GM18951 (cell line): ENCODE measurements at regions not wholly inside any gene's neighbourhood (a gene's known extent, or its start where the extent isn't known, plus 50 kb on each side); places are given as distances from the start of the nearest gene placed in this dataset.
"Not testable (repeated sequence)": the region's sequence is repeated elsewhere in the genome, so short reads cannot be mapped to it uniquely, and the experiment has no call there.

Experiments used
- POLR2A ChIP-seq: IDR thresholded peaks from 4 replicates; pipeline ENCODE4 v1.6.1; 2011; ENCODE audit warnings: mild to moderate bottlenecking; ENCODE audit not compliant: insufficient read length, insufficient read depth; ENCODE audit errors: extremely low read depth
- in situ Hi-C: fragments of 300-500 bp; cut with MboI; formaldehyde crosslinking; loops from one replicate; pipeline ENCODE4 v1.12.0; 2022; ENCODE audit warnings: low sequenced_read_pairs, mixed read lengths, inconsistent platforms; ENCODE audit not compliant: unreplicated experiment

DNA sequence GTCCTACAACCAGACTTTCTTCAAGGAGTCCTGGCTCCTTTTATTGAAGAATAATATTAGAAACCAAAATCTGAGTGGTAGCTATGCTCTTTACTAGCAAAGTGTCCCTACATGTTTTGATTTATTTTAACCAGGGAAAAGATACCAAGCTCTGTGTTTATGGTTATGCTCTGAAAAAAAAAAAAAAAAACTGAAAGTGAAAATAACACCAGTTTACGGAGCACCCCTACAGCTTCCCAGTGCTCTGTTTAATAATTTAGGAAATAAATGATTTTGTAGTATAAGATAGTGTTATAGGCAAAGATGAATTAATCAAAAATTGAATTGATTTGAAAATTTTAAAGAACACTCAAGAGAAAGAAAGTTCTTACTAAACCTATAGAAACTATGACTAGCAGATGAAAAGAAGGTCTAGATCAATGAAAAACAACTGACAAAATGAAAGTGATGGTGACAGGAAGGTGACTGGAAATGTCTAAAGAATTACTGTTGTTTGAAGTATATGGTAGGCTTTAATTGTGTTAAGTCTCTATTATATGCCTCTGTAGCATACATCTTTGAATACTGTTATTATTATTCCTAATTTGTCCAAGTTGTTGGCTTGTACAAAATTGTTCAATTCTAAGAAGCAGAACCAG, 1698.4 kb upstream of the PCDH10 start:
- TF ChIP-seq POLR2A = no peak
- in situ Hi-C loops = no loop called here

DNA sequence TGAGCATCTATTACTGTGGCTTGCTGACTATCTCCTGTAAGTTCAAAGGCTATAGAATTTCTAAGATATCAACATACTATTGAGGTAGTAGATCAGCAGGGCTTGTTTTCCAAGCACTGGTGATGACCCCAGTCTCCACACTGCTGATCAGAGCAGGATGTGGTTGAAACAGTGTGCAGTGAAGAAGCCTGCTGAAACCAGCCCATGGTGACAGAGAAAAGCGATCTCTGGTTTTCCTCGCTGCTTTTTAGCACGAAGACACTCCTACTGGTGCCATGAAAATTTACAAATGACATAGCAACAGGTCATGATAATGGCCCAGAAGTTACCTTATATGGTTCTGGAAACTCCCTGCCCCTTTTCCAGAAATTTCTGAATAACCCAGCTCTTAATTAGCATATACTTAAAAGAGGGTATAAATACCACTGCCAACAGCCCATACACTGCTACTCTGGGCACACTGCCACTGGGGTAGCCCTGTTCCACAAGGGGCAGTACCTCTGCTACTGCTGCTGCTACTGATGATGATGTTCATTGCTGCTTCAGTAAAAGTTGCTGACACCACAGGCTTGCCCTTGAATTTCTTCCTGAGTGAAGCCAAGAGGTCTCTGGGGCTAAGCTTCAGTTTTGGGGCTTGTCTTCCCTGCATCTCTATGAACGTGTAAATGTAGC, 1689.5 kb upstream of the PCDH10 start:
- no peak for TF ChIP-seq POLR2A
- in situ Hi-C loops = no loop called here

DNA sequence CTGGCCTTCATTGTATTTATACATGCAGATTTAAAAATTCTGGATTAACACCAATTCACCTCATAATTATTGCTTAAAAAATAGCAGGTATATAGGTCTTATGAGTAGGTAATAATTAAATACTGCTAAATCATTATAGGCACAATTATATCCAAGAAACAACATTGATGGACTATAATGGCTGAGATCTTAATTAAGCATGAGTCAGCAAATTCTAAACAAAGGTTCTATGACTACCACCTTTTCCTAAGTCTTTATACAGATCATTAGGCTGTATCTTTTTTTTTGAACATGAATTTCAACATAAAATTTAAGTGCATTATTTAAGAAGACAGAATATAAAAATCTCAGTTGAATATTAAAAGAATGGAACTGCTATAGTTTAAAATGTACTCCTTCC, 1678.7 kb upstream of the PCDH10 start:
- in situ Hi-C loops = no loop called here
- no peak for TF ChIP-seq POLR2A

DNA sequence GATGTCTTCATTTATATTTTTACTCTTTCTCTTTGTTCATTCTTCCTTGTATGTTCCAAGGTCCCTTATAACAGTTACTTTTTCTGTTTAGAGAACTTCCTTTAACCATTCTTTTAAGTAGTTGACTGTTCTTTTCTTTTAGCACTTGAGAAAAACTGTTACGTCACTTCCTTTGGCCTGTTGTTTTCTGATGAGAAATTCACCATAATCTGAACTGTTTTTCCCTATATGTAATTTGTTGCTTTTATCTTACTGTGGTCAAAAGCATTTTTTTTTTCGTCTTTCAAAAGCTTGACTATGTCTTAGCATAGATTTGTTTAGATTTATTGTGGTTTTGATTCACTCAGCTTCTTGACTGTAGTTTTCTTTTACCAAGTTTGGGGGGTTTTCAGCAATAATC, 1660.3 kb upstream of the PCDH10 start:
- in situ Hi-C loops = no loop called here
- TF ChIP-seq POLR2A = no peak

DNA sequence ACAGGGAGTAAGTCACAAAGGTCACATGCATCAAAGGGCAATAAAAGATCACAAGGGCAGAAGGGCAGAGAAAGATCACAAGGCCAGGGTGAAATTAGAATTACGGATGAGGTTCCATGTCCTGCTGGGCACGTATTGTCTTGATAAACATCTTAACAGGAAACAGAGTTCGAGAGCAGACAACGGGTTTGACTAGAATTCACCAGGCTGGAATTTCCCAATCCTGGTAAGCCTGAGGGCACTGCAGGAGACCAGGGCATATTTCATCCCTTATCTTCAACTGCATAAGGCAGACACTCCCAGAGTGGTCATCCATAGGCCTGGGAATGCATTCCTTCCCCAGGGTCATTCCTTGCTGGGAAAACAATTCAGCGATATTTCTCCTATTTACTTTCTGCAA, 1652.9 kb upstream of the PCDH10 start:
- in situ Hi-C loops = not testable (repeated sequence)

DNA sequence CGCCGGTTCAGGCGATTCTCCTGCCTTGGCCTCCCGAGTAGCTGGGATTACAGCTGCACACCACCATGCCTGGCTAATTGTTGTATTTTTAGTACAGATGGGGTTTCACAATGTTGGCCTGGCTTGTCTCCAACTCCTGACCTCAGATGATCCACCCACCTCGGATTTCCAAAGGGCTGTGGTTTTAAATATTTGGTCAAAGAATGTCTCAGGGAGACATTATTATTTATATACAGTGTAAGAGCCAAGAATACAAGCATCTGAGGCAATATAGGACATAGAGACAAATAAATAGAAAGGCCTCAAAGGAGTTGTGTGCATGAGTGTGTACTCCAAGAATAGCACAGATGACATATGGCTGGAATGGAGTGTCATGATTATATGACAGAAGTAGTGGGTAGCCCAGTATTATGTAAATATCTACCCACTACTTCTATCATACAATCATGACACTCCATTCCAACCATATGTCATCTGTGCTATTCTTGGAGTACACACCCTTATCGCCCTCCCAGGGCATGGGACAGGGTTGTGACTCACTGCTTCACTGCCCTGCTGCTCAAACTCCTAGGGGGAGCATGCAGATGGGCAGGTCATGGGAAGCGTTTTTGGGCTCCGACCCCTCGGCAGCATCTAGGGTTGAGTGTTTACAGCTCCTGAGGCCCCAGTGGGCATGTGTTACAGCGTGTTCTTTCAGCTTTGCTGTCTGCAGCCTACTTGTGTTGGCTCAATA, 1649.8 kb upstream of the PCDH10 start:
- in situ Hi-C loops = no loop called here
- no peak for TF ChIP-seq POLR2A

DNA sequence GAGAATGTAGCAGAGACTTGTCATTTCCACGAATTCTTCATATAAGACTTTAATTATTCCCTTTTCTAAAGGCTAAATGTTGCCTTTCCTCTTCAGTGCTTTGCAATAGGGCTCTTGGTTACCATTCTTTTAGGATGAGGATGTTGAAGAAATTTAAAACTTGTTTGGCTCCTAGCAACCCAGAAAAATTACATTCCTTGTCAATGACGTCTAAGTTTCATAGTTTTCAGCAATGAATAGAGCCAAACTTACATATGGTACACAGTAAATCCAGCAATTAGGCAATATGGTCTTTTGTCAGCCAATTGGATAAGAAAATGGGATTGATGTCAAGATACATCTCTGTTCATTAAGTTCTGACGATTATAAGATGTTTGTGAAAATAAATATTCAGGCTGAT, 1639.6 kb upstream of the PCDH10 start:
- in situ Hi-C loops = no loop called here
- TF ChIP-seq POLR2A = no peak

DNA sequence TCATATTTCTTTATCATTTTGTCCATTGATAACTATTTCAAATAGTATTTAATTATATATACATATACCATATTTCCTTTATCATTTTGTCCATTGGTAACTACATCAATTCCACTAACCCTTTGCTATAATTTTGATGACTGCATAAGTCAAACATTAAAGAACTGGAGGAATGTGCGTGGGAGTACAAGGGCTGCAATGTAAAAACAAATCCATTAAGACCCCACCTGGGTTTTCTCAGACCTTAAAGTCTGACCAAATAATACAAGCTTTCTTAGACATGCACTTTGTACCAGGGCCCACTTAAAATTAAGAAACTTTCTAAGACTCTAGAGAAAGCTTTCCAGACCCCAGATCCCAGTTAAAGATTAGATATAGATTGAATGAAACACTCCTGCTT, 1622.4 kb upstream of the PCDH10 start:
- in situ Hi-C loops = no loop called here
- no peak for TF ChIP-seq POLR2A

DNA sequence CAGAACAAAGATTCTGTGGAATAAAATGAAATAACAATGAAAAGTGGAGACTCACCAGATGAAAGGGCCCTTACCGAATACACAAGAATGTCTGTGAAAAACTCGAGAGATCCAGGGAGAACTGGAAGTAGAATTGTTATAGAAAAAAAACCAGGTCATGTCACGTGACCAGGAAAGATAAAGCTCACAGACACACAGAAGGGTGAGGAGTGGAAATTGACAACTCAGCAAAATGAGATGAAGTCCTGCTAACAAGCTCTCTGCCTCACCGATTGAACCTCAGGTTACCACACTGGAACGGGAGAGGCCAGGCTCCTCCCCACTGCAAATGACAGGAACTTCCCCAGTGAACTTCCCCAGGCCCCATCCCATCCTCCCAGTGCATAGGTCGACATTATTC, 1618.0 kb upstream of the PCDH10 start:
- in situ Hi-C loops = no loop called here
- no peak for TF ChIP-seq POLR2A

DNA sequence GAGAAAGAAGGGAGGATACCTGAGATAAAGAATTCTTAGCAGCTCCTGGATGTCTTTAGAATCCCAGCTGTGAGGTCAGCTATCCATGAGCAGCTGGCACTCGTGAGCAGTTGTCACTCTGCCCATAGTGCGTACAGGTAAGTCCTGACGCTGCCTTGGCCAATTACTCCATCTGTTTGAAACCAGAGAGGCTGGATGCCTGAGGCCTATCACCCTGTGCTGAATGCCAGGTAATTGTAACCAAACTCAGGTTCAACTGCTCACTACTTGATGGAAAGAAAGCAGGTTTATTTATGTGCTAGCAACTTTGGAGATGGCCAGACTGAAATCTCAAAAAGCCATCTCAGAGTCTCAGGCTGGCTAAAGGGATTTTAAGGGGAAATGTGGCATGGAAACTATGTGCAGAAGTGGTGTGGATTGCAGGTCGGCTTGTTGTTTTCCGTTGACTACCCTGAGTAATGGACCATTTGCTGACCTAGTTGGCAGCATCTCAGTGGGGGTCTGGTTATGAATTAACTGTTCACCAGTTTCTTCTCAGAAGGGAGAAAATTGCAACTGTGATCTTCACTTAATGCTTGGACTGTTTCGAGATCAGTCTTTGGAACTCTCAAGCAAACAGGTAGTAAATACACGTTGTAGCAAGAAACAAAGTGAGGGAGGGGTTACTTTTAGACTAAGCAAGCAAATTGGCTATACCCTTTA, 1614.0 kb upstream of the PCDH10 start:
- in situ Hi-C loops = no loop called here
- TF ChIP-seq POLR2A = no peak

DNA sequence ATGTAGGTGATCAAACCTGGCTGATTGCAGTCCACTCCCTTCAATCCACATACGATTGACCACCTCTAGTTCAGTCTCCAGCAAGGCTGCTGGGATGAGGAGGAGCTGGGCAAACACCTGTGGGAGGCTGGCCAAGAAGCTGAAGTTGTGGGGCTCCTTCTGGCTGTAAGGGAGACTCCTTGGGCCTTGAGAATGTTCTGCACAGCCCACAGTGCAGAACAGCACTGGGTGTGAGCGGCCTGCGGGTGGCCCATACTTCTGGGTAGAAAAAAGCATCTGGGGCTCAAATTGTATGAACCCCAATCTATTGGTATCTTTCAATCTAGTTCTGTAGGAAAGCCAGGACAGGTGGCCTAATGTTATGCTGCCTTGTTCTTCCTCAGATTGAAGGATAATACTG, 1608.8 kb upstream of the PCDH10 start:
- no peak for TF ChIP-seq POLR2A
- in situ Hi-C loops = no loop called here

DNA sequence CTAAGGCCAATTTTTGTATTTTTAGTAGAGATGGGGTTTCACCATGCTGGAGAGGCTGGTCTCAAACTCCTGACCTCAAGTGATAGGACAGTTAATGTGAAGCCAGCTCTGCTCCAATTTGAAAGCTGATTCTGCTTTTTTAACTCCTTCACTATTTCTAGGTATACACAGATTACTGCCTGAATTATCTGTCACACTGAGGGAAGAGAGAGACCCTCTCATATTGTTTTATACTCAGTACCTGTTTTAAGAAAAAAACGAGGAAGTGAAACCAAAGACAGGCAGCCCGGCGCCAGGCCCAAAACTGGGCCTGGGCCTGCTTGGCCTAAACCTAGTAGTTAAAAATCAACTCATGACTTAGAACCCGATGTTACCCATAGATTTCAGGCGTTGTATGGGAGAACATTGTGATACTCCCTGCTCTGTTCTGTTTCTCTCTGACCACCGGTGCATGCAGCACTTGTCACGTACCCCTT, 1601.5 kb upstream of the PCDH10 start:
- in situ Hi-C loops = no loop called here
- TF ChIP-seq POLR2A = no peak

DNA sequence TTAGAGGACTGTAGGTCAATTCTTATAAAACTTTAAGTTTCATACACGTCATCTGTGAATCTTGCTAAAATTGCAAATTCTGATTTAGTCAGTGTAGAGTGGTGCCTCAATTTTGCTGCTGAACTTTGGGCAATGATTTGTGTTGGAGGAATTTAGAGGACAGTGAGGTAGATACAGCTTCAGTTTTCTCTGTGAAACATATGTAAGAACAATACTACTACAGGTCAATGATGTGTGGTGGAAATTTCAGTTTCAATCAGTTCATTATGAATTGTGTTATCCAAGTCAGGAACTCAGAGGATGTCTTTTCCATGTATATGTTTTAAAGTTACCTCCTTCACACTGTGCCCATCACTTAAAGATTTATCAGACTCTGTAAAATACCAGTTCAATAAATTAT, 1597.8 kb upstream of the PCDH10 start:
- TF ChIP-seq POLR2A = no peak
- in situ Hi-C loops = no loop called here
